ENCODE measurements at regions not wholly inside any gene's neighbourhood (a gene's known extent, or its start where the extent isn't known, plus 50 kb on each side); places are given as distances from the start of the nearest gene placed in this dataset.

DNA sequence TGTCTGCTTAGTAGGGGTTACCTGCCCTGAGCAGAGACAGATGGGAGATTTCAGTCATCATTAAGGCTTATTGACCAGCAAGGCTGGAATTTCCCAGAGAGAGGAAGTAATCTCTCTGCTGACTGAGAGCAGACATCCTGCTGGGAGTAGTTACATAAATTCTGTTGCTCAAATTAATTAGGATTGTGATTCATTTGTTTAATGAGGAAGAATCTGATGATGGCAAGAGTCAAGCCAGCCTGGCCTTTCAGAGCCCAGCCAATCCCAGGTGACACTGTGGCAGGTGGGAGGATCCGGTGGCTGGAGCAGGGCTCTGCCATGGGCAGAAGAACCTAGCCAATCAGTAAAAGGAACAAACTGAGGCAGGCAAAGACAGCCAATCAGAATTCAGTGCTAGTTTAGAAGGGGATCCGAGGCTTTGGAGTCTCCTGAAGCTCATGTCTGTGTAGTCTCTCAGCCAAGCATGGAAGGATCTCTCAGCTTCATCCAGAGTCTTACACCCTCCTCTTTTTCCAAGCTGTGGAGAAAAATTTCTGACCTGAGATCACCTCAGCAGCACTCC is 61.2 kb upstream of the CHST1 start:
- TF ChIP-seq, protein P1, sequence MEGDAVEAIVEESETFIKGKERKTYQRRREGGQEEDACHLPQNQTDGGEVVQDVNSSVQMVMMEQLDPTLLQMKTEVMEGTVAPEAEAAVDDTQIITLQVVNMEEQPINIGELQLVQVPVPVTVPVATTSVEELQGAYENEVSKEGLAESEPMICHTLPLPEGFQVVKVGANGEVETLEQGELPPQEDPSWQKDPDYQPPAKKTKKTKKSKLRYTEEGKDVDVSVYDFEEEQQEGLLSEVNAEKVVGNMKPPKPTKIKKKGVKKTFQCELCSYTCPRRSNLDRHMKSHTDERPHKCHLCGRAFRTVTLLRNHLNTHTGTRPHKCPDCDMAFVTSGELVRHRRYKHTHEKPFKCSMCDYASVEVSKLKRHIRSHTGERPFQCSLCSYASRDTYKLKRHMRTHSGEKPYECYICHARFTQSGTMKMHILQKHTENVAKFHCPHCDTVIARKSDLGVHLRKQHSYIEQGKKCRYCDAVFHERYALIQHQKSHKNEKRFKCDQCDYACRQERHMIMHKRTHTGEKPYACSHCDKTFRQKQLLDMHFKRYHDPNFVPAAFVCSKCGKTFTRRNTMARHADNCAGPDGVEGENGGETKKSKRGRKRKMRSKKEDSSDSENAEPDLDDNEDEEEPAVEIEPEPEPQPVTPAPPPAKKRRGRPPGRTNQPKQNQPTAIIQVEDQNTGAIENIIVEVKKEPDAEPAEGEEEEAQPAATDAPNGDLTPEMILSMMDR (conservative IDR thresholded peaks at IDR 0.05; ENCODE audit: low read length), result no peak
- TF ChIP-seq EZH2phosphoT487 (IDR thresholded peaks at IDR 0.05; ENCODE audit: borderline replicate concordance, low read depth, low read length), result no peak
